ENCODE measurements at regions not wholly inside any gene's neighbourhood (a gene's known extent, or its start where the extent isn't known, plus 50 kb on each side); places are given as distances from the start of the nearest gene placed in this dataset.

DNA sequence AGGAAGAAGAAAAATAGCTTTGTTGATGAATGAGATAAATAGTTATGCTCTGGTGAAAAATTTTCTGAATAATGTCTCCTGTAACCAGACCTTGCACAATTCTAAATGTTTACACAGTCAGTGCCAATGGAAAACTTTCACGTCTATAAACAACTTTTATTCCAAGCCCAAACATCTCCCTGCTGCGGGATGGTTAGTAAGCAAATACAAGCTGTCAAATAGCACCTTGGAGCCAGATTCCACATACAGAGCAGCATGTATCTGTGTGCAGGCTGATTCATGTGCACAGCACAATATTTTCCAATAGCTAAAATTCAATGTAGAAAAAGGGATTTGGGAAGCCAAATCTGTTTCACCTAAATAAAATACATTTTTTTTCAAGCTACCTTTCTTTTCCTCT lies 813.3 kb downstream of the HACE1 start (continued):
- no peak for TF ChIP-seq JAZF1 (CRISPR knock-in tag; IDR thresholded peaks at IDR 0.05)
- TF ChIP-seq HMGA2 (CRISPR knock-in tag; IDR thresholded peaks at IDR 0.05): no peak
- TF ChIP-seq ATF3 (CRISPR knock-in tag; conservative IDR thresholded peaks at IDR 0.05): no peak

DNA sequence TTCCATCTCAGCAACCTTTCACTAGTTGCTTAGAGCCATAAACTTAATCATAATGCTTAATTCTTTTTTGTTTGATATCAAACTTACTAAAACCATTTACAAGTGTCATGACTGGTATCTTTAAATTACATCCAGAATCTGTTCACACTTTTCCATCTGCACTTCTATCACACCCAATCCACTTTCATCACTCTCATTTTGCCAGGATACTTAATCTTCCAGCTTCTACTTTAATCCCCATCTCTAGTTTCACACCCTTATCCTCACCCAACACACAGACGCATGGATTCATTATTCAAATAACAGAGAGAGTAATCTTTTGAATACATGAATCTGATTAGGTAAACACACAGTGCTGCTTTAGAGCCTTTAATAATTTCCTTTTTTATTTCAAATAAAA lies 828.4 kb downstream of the HACE1 start:
- no peaks in the 10 kb centered on the region for H3K9me3 Mint-ChIP-seq
- ChIA-PET POLR2A (no interaction called here), CTCF (no interaction called here)
- no peak overlapping the region for H3K27ac Mint-ChIP-seq
- no peak overlapping the region for H3K4me3 Mint-ChIP-seq
- no peaks in the 10 kb centered on the region for H3K27me3 Mint-ChIP-seq (ENCODE audit: low read depth)
- no peak for ATAC-seq
- no peaks in the 10 kb centered on the region for H3K36me3 Mint-ChIP-seq
- no peak for DNase-seq (ENCODE audit: low spot score)
- TF ChIP-seq GTF2I (CRISPR knock-in tag; conservative IDR thresholded peaks at IDR 0.05) (no peak), PREB (CRISPR knock-in tag; IDR thresholded peaks at IDR 0.05; ENCODE audit: borderline replicate concordance) (no peak), GRHL2 (CRISPR knock-in tag; IDR thresholded peaks at IDR 0.05; ENCODE audit: insufficient replicate concordance, severe bottlenecking) (no peak), TEAD4 (CRISPR knock-in tag; IDR thresholded peaks at IDR 0.05) (no peak), RELA (CRISPR knock-in tag; IDR thresholded peaks at IDR 0.05; ENCODE audit: borderline replicate concordance) (no peak), ATF3 (CRISPR knock-in tag; conservative IDR thresholded peaks at IDR 0.05) (no peak), MYBL2 (CRISPR knock-in tag; IDR thresholded peaks at IDR 0.05) (no peak), ZNF121 (CRISPR knock-in tag; IDR thresholded peaks at IDR 0.05) (no peak), ZBTB43 (CRISPR knock-in tag; IDR thresholded peaks at IDR 0.05) (no peak), JAZF1 (CRISPR knock-in tag; IDR thresholded peaks at IDR 0.05) (no peak), GABPB1 (CRISPR knock-in tag; IDR thresholded peaks at IDR 0.05) (no peak)
- TF ChIP-seq, protein P1, sequence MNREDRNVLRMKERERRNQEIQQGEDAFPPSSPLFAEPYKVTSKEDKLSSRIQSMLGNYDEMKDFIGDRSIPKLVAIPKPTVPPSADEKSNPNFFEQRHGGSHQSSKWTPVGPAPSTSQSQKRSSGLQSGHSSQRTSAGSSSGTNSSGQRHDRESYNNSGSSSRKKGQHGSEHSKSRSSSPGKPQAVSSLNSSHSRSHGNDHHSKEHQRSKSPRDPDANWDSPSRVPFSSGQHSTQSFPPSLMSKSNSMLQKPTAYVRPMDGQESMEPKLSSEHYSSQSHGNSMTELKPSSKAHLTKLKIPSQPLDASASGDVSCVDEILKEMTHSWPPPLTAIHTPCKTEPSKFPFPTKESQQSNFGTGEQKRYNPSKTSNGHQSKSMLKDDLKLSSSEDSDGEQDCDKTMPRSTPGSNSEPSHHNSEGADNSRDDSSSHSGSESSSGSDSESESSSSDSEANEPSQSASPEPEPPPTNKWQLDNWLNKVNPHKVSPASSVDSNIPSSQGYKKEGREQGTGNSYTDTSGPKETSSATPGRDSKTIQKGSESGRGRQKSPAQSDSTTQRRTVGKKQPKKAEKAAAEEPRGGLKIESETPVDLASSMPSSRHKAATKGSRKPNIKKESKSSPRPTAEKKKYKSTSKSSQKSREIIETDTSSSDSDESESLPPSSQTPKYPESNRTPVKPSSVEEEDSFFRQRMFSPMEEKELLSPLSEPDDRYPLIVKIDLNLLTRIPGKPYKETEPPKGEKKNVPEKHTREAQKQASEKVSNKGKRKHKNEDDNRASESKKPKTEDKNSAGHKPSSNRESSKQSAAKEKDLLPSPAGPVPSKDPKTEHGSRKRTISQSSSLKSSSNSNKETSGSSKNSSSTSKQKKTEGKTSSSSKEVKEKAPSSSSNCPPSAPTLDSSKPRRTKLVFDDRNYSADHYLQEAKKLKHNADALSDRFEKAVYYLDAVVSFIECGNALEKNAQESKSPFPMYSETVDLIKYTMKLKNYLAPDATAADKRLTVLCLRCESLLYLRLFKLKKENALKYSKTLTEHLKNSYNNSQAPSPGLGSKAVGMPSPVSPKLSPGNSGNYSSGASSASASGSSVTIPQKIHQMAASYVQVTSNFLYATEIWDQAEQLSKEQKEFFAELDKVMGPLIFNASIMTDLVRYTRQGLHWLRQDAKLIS (CRISPR knock-in tag; IDR thresholded peaks at IDR 0.05; ENCODE audit: borderline replicate concordance): no peak
- H3K4me1 Mint-ChIP-seq: no peaks in the 10 kb centered on the region

GRCh38 chr6:104022126-104022525 lies 837.6 kb downstream of the HACE1 start:
- Mint-ChIP-seq H3K4me3 (no peak overlapping the region), H3K36me3 (no peaks in the 10 kb centered on the region), H3K4me1 (no peaks in the 10 kb centered on the region), H3K9me3 (no peaks in the 10 kb centered on the region), H3K27ac (no peak overlapping the region), H3K27me3 (ENCODE audit: low read depth) (no peaks in the 10 kb centered on the region)
- DNase-seq (ENCODE audit: low spot score): no peak
- no peak for ATAC-seq
- ChIA-PET POLR2A (no interaction called here), CTCF (no interaction called here)
- no peak for TF ChIP-seq OVOL2 (CRISPR knock-in tag; IDR thresholded peaks at IDR 0.05; ENCODE audit: borderline replicate concordance)
- TF ChIP-seq, protein P2, sequence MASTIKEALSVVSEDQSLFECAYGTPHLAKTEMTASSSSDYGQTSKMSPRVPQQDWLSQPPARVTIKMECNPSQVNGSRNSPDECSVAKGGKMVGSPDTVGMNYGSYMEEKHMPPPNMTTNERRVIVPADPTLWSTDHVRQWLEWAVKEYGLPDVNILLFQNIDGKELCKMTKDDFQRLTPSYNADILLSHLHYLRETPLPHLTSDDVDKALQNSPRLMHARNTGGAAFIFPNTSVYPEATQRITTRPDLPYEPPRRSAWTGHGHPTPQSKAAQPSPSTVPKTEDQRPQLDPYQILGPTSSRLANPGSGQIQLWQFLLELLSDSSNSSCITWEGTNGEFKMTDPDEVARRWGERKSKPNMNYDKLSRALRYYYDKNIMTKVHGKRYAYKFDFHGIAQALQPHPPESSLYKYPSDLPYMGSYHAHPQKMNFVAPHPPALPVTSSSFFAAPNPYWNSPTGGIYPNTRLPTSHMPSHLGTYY (CRISPR knock-in tag; IDR thresholded peaks at IDR 0.05): no peak
- TF ChIP-seq ZNF532 (CRISPR knock-in tag; IDR thresholded peaks at IDR 0.05; ENCODE audit: borderline replicate concordance): no peak
- TF ChIP-seq ZNF317 (CRISPR knock-in tag; IDR thresholded peaks at IDR 0.05; ENCODE audit: borderline replicate concordance, low read depth): no peak
- TF ChIP-seq EMX1 (CRISPR knock-in tag; IDR thresholded peaks at IDR 0.05): no peak
- no peak for TF ChIP-seq TCF7 (CRISPR knock-in tag; IDR thresholded peaks at IDR 0.05; ENCODE audit: low read depth)
- TF ChIP-seq SOX15 (CRISPR knock-in tag; IDR thresholded peaks at IDR 0.05): no peak
- no peak for TF ChIP-seq ZNF423 (CRISPR knock-in tag; IDR thresholded peaks at IDR 0.05)
- TF ChIP-seq CDX4 (CRISPR knock-in tag; IDR thresholded peaks at IDR 0.05; ENCODE audit: borderline replicate concordance): no peak

Measured in WTC11 (cell line).